NCI-H748 (cell line): ENCODE measurements at regions not wholly inside any gene's neighbourhood (a gene's known extent, or its start where the extent isn't known, plus 50 kb on each side); places are given as distances from the start of the nearest gene placed in this dataset.

Experiments
- DNase-seq: peaks from one replicate; lab custom pipeline; 2025; ENCODE audit not compliant: unreplicated experiment; lab: John Stamatoyannopoulos, UW

GRCh38 chr5:103428923-103429322, 133.7 kb downstream of the NUDT12 start:
- no peak for DNase-seq

GRCh38 chr5:103428411-103428871, 134.1 kb downstream of the NUDT12 start:
- peak; percentile 92 for DNase-seq

GRCh38 chr5:103427326-103427725, 135.3 kb downstream of the NUDT12 start:
- no peak for DNase-seq

GRCh38 chr5:103425686-103426454, 136.7 kb downstream of the NUDT12 start:
- DNase-seq, result no peak

- DNase-seq, result no peak
Measured at GRCh38 chr5:103424453-103425205, 138.0 kb downstream of the NUDT12 start.

- no peak for DNase-seq
Measured at GRCh38 chr5:103424026-103424425, 138.6 kb downstream of the NUDT12 start.

- no peak for DNase-seq
Measured at GRCh38 chr5:103422756-103423155, 139.8 kb downstream of the NUDT12 start.

- no peak for DNase-seq
Measured at GRCh38 chr5:103414604-103415003, 148.0 kb downstream of the NUDT12 start.

- DNase-seq, result no peak
Measured at GRCh38 chr5:103411711-103412110, 150.9 kb downstream of the NUDT12 start.

GRCh38 chr5:103410172-103410571, 151.6 kb downstream of the MACIR start:
- no peak for DNase-seq

GRCh38 chr5:103409013-103409670, 150.6 kb downstream of the MACIR start:
- no peak for DNase-seq

- DNase-seq, result no peak
Measured at GRCh38 chr5:103408408-103408807, 149.8 kb downstream of the MACIR start.

- DNase-seq, result no peak
Measured at GRCh38 chr5:103407402-103407801, 148.8 kb downstream of the MACIR start.

- no peak for DNase-seq
Measured at GRCh38 chr5:103404483-103404882, 145.9 kb downstream of the MACIR start.

GRCh38 chr5:103402851-103403250, 144.3 kb downstream of the MACIR start:
- peak; percentile 67 for DNase-seq

- no peak for DNase-seq
Measured at GRCh38 chr5:103397739-103398581, 139.4 kb downstream of the MACIR start.

GRCh38 chr5:103394676-103395075, 136.1 kb downstream of the MACIR start:
- DNase-seq, result no peak

- no peak for DNase-seq
Measured at GRCh38 chr5:103393101-103393754, 134.7 kb downstream of the MACIR start.

- DNase-seq, result no peak
Measured at GRCh38 chr5:103391659-103392058, 133.1 kb downstream of the MACIR start.

- peak; percentile 35 for DNase-seq
Measured at GRCh38 chr5:103389846-103390245, 131.3 kb downstream of the MACIR start.
